B cell (primary cell): ENCODE measurements at regions not wholly inside any gene's neighbourhood (a gene's known extent, or its start where the extent isn't known, plus 50 kb on each side); places are given as distances from the start of the nearest gene placed in this dataset.

Experiments used
- ATAC-seq: fragments of 200-7000 bp; cut with Tn5 transposase; one replicate; pipeline ENCODE4 v1.10.0; 2021; ENCODE audit warnings: low read depth, mild to moderate bottlenecking, moderate number of reproducible peaks, moderate library complexity
- CTCF ChIA-PET: fragments of 350-600 bp; sonication (Branson Sonifier 250); formaldehyde crosslinking; loops from one replicate; lab custom pipeline; 2021; ENCODE audit warnings: antibody characterized with exemption, inconsistent platforms; lab: Charles Lee
- POLR2A ChIA-PET: fragments of 350-600 bp; sonication (Branson Sonifier 250); formaldehyde crosslinking; loops from one replicate; lab custom pipeline; 2021; ENCODE audit warnings: antibody characterized with exemption; lab: Charles Lee
- DNase-seq: peaks from one replicate; pipeline ENCODE4 v3.0.0; 2013
- H2AFZ ChIP-seq: 2 replicates; pipeline ENCODE4 v1.6.1; 2012; ENCODE audit warnings: mild to moderate bottlenecking, low read depth, low read length; ENCODE audit not compliant: insufficient read depth, poor library complexity, severe bottlenecking
- H3K27ac ChIP-seq, 2 donors: 1 replicate in 1 of 2; 2 replicates in 1 of 2; pipeline ENCODE4 v1.5.1; 2012 to 2013; ENCODE audit warnings: low read length in 2 of 2, mild to moderate bottlenecking in 2 of 2, moderate library complexity in 1 of 2
- H3K27me3 ChIP-seq, 4 experiments: fragments of 200-600 bp in 1 of 4; sonication (generic) in 1 of 4; replicated peaks in 1 of 4; 1 replicate in 2 of 4; 2 replicates in 2 of 4; pipeline versions ENCODE4 v1.6.1 to v1.7.0; 2013 to 2016; ENCODE audit warnings: low read length in 3 of 4, mild to moderate bottlenecking in 2 of 4, mixed read lengths in 1 of 4, moderate library complexity in 1 of 4; ENCODE audit not compliant: insufficient read depth in 4 of 4, control insufficient read depth in 3 of 4; ENCODE audit errors: control extremely low read depth in 1 of 4
- H3K36me3 ChIP-seq, 2 experiments: replicated peaks in 1 of 2; 1 replicate in 1 of 2; 2 replicates in 1 of 2; pipeline versions ENCODE4 v1.6.1 to v1.7.1; 2013; ENCODE audit warnings: low read length in 1 of 2; ENCODE audit not compliant: insufficient read depth in 2 of 2, control insufficient read depth in 1 of 2; ENCODE audit errors: control extremely low read depth in 1 of 2, extremely low read depth in 1 of 2
- H3K4me1 ChIP-seq, 2 donors: fragments of 200-600 bp in 1 of 2; sonication (generic) in 1 of 2; 1 replicate in 1 of 2; 2 replicates in 1 of 2; pipeline versions ENCODE4 v1.5.1 to v1.6.1; 2013 to 2017; ENCODE audit warnings: low read length in 2 of 2; ENCODE audit not compliant: control insufficient read depth in 2 of 2, insufficient read depth in 2 of 2
- H3K4me2 ChIP-seq: replicated peaks from 2 replicates; pipeline ENCODE3; 2012; ENCODE audit warnings: mild to moderate bottlenecking, low read depth, low read length; ENCODE audit not compliant: poor library complexity, severe bottlenecking
- H3K4me3 ChIP-seq, 5 experiments: fragments of 200-600 bp in 1 of 5; sonication (generic) in 1 of 5; 1 replicate in 3 of 5; 2 replicates in 2 of 5; pipeline versions ENCODE4 v1.5.1 to v1.7.0; 2011 to 2016; ENCODE audit warnings: low read length in 4 of 5, mild to moderate bottlenecking in 4 of 5, low read depth in 2 of 5, control low read depth in 1 of 5, moderate library complexity in 1 of 5; ENCODE audit not compliant: insufficient read depth in 1 of 5; ENCODE audit errors: control extremely low read depth in 1 of 5, extremely low read depth in 1 of 5
- H3K79me2 ChIP-seq: fragments of 200-600 bp; sonication (generic); one replicate; pipeline ENCODE4 v1.6.0; 2016; ENCODE audit warnings: low read length; ENCODE audit not compliant: control insufficient read depth, insufficient read depth
- H3K9ac ChIP-seq: fragments of 200-600 bp; sonication (generic); 2 replicates; pipeline ENCODE4 v1.6.1; 2017; ENCODE audit warnings: mild to moderate bottlenecking, low read length, moderate library complexity
- H3K9me3 ChIP-seq, 3 donors: one replicate each; pipeline versions ENCODE4 v1.6.1 to v1.7.1; 2013; ENCODE audit warnings: low read length in 2 of 3; ENCODE audit not compliant: control insufficient read depth in 2 of 3, insufficient read depth in 1 of 3; ENCODE audit errors: control extremely low read depth in 1 of 3
- H4K20me1 ChIP-seq: 2 replicates; pipeline ENCODE4 v1.6.0; 2012; ENCODE audit warnings: mild to moderate bottlenecking, low read length; ENCODE audit not compliant: insufficient read depth, control insufficient read depth, poor library complexity, severe bottlenecking
- H3K27ac Mint-ChIP-seq: one replicate; pipeline ENCODE4 v1.8.0; 2021; ENCODE audit warnings: mixed read lengths
- H3K27me3 Mint-ChIP-seq: one replicate; pipeline ENCODE4 v1.8.0; 2021; ENCODE audit warnings: mixed read lengths
- H3K4me1 Mint-ChIP-seq: one replicate; pipeline ENCODE4 v1.8.0; 2021; ENCODE audit warnings: mixed read lengths
- H3K4me3 Mint-ChIP-seq: one replicate; pipeline ENCODE4 v1.8.0; 2021; ENCODE audit warnings: mixed read lengths
- H3K9me3 Mint-ChIP-seq: one replicate; pipeline ENCODE4 v1.8.0; 2022; ENCODE audit warnings: mixed read lengths; ENCODE audit not compliant: insufficient read depth
- CTCF ChIP-seq: fragments of 200-600 bp; IDR thresholded peaks from one replicate; pipeline ENCODE4 v1.8.0; 2022; ENCODE audit warnings: antibody characterized with exemption, mild to moderate bottlenecking
- EZH2 ChIP-seq: IDR thresholded peaks from 2 replicates; pipeline ENCODE4 v1.6.1; 2012; ENCODE audit warnings: borderline replicate concordance, low read depth, mild to moderate bottlenecking, moderate library complexity, low read length; ENCODE audit not compliant: insufficient read depth, poor library complexity, severe bottlenecking
- WGBS: methylation state at CpG from one replicate; pipeline ENCODE4 v1.1.5; 2013; ENCODE audit warnings: missing lambda C conversion rate; ENCODE audit not compliant: insufficient coverage; 5-methylcytosine and 5-hydroxymethylcytosine counted together
- intact Hi-C: fragments of 100-400 bp; cut with micrococcal nuclease; formaldehyde crosslinking; loops from one replicate; pipeline ENCODE4 v1.10.0; 2022

GRCh38 chr3:168659015-168659414, 563.3 kb upstream of the GOLIM4 start:
- intact Hi-C loops, result no loop called here
- no peak overlapping the region for H3K27ac Mint-ChIP-seq
- H3K9me3 ChIP-seq, result peaks cover 0 to 4% (median 0%) of the 10 kb centered on the region in 3 donors
- no peaks in the 10 kb centered on the region for H3K4me1 ChIP-seq
- H3K27ac ChIP-seq, result no peak overlapping the region
- no peak overlapping the region for H3K9ac ChIP-seq
- H3K9me3 Mint-ChIP-seq, result no peaks in the 10 kb centered on the region
- H2AFZ ChIP-seq, result no peak overlapping the region
- CTCF ChIA-PET, result no interaction called here
- no peaks in the 10 kb centered on the region for H3K27me3 Mint-ChIP-seq
- no peak overlapping the region for H3K4me3 ChIP-seq
- H3K36me3 ChIP-seq, result no peaks in the 10 kb centered on the region
- H3K4me1 Mint-ChIP-seq, result no peaks in the 10 kb centered on the region
- ATAC-seq (no peak), DNase-seq (no peak)
- no peak overlapping the region for H3K4me3 Mint-ChIP-seq
- H3K4me2 ChIP-seq, result no peak overlapping the region
- H3K79me2 ChIP-seq, result no peaks in the 10 kb centered on the region
- no peaks in the 10 kb centered on the region for H3K27me3 ChIP-seq
- POLR2A ChIA-PET, result no interaction called here
- no peak for TF ChIP-seq CTCF
- H4K20me1 ChIP-seq, result no peaks in the 10 kb centered on the region

- WGBS, result no CpG with 5 or more reads among the region's 1 CpG
These were observed 559.9 kb upstream of the GOLIM4 start for GRCh38 chr3:168655611-168656010.

More at GRCh38 chr3:168655611-168656010, 559.9 kb upstream of the GOLIM4 start:
- H3K36me3 ChIP-seq, result no peaks in the 10 kb centered on the region
- no peaks in the 10 kb centered on the region for H3K9me3 Mint-ChIP-seq
- H3K4me3 ChIP-seq, result no peak overlapping the region
- no peaks in the 10 kb centered on the region for H3K9me3 ChIP-seq
- H3K4me3 Mint-ChIP-seq, result no peak overlapping the region
- ChIA-PET CTCF (no interaction called here), POLR2A (no interaction called here)
- H4K20me1 ChIP-seq, result no peaks in the 10 kb centered on the region
- H3K79me2 ChIP-seq, result no peaks in the 10 kb centered on the region
- no peak overlapping the region for H3K9ac ChIP-seq
- no peak overlapping the region for H2AFZ ChIP-seq
- DNase-seq (no peak), ATAC-seq (no peak)
- no peak overlapping the region for H3K27ac Mint-ChIP-seq
- H3K4me2 ChIP-seq, result no peak overlapping the region
- TF ChIP-seq CTCF (no peak), EZH2 (no peak)
- H3K27me3 ChIP-seq, result no peaks in the 10 kb centered on the region
- H3K4me1 Mint-ChIP-seq, result no peaks in the 10 kb centered on the region
- H3K27me3 Mint-ChIP-seq, result no peaks in the 10 kb centered on the region
- intact Hi-C loops, result no loop called here
- H3K27ac ChIP-seq, result no peak overlapping the region
- H3K4me1 ChIP-seq, result no peaks in the 10 kb centered on the region
